ENCODE measurements at regions not wholly inside any gene's neighbourhood (a gene's known extent, or its start where the extent isn't known, plus 50 kb on each side); places are given as distances from the start of the nearest gene placed in this dataset.

- Histone ChIP-seq H3K9me3 (no peaks in the 10 kb centered on the region), H3K4me1 (peaks cover 0 to 12% (median 0%) of the 10 kb centered on the region in 9 donors), H3K4me3 (no peak overlapping the region), H3K27ac (no peak overlapping the region), H3K36me3 (no peaks in the 10 kb centered on the region), H3K27me3 (no peaks in the 10 kb centered on the region)
- DNase-seq (no peak), ATAC-seq (no peak)
- intact Hi-C loops (cut with DNase I): loop anchor here in 6 of 10 donors (5.0 to 10.0 kb wide), 7 partner anchors 86 to 866 kb away; partner anchors contain the start of gene PDE3A (in 2 of the 6)
- TF ChIP-seq CTCF (IDR thresholded peaks at IDR 0.05): no peak
Observed at GRCh38 chr12:19759227-19759626, 319.9 kb downstream of the AEBP2 start.

GRCh38 chr12:19760611-19761010, 321.3 kb downstream of the AEBP2 start:
- TF ChIP-seq CTCF (IDR thresholded peaks at IDR 0.05): no peak
- ATAC-seq: no peak
- Histone ChIP-seq H3K9me3 (no peaks in the 10 kb centered on the region), H3K36me3 (no peaks in the 10 kb centered on the region), H3K4me1 (peaks cover 0 to 12% (median 0%) of the 10 kb centered on the region in 9 donors), H3K27me3 (no peaks in the 10 kb centered on the region), H3K4me3 (no peak overlapping the region), H3K27ac (no peak overlapping the region)
- no peak for DNase-seq
- WGBS, 2 donors: 81 to 85% methylated on average over 2 of the region's 2 CpGs
- intact Hi-C loops (cut with DNase I): no loop called here

- TF ChIP-seq CTCF (IDR thresholded peaks at IDR 0.05): no peak
- no peaks in the 10 kb centered on the region for H3K27me3 ChIP-seq
- ATAC-seq (no peak), DNase-seq (no peak)
- 71 to 80% methylated on average over 1 of the region's 1 CpG for WGBS, 2 donors
- H3K9me3 ChIP-seq: no peaks in the 10 kb centered on the region
- H3K4me1 ChIP-seq: peaks cover 0 to 12% (median 0%) of the 10 kb centered on the region in 9 donors
- intact Hi-C loops (cut with DNase I): no loop called here
- H3K27ac ChIP-seq: no peak overlapping the region
- no peaks in the 10 kb centered on the region for H3K36me3 ChIP-seq
- H3K4me3 ChIP-seq: no peak overlapping the region
Observed at GRCh38 chr12:19761463-19761862, 322.2 kb downstream of the AEBP2 start.

GRCh38 chr12:19763488-19763887, 324.2 kb downstream of the AEBP2 start:
- no peak for TF ChIP-seq CTCF (IDR thresholded peaks at IDR 0.05)
- Histone ChIP-seq H3K9me3 (no peaks in the 10 kb centered on the region), H3K4me1 (peaks cover 0 to 6% (median 0%) of the 10 kb centered on the region in 9 donors), H3K27me3 (no peaks in the 10 kb centered on the region), H3K27ac (no peak overlapping the region), H3K4me3 (no peak overlapping the region), H3K36me3 (no peaks in the 10 kb centered on the region)
- intact Hi-C loops (cut with DNase I): no loop called here
- no peak for DNase-seq
- peak in 1 of 8 donors; percentile 34 for ATAC-seq
- 86 to 97% methylated on average over 1 of the region's 1 CpG for WGBS, 2 donors

Measured in heart right ventricle (tissue), 16 donors.